HL-60 (cell line): ENCODE measurements at regions not wholly inside any gene's neighbourhood (a gene's known extent, or its start where the extent isn't known, plus 50 kb on each side); places are given as distances from the start of the nearest gene placed in this dataset.

Experiments
- CTCF ChIP-seq: IDR thresholded peaks from one replicate; pipeline ENCODE4 v1.5.1; 2011; ENCODE audit warnings: low read length, control low read depth, inconsistent platforms; ENCODE audit not compliant: insufficient read depth
- POLR2AphosphoS5 ChIP-seq: IDR thresholded peaks from 2 replicates; pipeline ENCODE4 v1.6.1; 2012; ENCODE audit warnings: low read depth
- SPI1 ChIP-seq: IDR thresholded peaks from 2 replicates; pipeline ENCODE4 v1.6.1; 2012; ENCODE audit warnings: low read depth, mild to moderate bottlenecking, borderline replicate concordance
- TF ChIP-seq, protein P1 (sequence below): IDR thresholded peaks from 2 replicates; pipeline ENCODE4 v1.6.1; 2012; ENCODE audit warnings: low read depth; ENCODE audit not compliant: insufficient replicate concordance

- TF ChIP-seq, protein P1, sequence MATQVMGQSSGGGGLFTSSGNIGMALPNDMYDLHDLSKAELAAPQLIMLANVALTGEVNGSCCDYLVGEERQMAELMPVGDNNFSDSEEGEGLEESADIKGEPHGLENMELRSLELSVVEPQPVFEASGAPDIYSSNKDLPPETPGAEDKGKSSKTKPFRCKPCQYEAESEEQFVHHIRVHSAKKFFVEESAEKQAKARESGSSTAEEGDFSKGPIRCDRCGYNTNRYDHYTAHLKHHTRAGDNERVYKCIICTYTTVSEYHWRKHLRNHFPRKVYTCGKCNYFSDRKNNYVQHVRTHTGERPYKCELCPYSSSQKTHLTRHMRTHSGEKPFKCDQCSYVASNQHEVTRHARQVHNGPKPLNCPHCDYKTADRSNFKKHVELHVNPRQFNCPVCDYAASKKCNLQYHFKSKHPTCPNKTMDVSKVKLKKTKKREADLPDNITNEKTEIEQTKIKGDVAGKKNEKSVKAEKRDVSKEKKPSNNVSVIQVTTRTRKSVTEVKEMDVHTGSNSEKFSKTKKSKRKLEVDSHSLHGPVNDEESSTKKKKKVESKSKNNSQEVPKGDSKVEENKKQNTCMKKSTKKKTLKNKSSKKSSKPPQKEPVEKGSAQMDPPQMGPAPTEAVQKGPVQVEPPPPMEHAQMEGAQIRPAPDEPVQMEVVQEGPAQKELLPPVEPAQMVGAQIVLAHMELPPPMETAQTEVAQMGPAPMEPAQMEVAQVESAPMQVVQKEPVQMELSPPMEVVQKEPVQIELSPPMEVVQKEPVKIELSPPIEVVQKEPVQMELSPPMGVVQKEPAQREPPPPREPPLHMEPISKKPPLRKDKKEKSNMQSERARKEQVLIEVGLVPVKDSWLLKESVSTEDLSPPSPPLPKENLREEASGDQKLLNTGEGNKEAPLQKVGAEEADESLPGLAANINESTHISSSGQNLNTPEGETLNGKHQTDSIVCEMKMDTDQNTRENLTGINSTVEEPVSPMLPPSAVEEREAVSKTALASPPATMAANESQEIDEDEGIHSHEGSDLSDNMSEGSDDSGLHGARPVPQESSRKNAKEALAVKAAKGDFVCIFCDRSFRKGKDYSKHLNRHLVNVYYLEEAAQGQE: no peak
- no peak for TF ChIP-seq POLR2AphosphoS5
- TF ChIP-seq CTCF: no peak
- no peak for TF ChIP-seq SPI1
These were observed 151.4 kb upstream of the PRDM1 start for GRCh38 chr6:105934708-105935107.
